Naive thymus-derived CD8-positive, alpha-beta T cell (primary cell): ENCODE measurements at regions not wholly inside any gene's neighbourhood (a gene's known extent, or its start where the extent isn't known, plus 50 kb on each side); places are given as distances from the start of the nearest gene placed in this dataset.
"Not testable (repeated sequence)": the region's sequence is repeated elsewhere in the genome, so short reads cannot be mapped to it uniquely, and the experiment has no call there.

ENCODE experiments used
- ATAC-seq, 2 donors: fragments of 150-1000 bp; cut with Tn5 transposase in 1 of 2; sonication (Bioruptor Pico), chemical (Tn5 transposase) in 1 of 2; 1 replicate in 1 of 2; 2 replicates in 1 of 2; pipeline ENCODE4 v1.10.0; 2021; ENCODE audit warnings: mild to moderate bottlenecking in 2 of 2, moderate library complexity in 2 of 2
- POLR2A ChIA-PET: fragments of 350-600 bp; sonication (Branson Sonifier 250); formaldehyde crosslinking; loops from one replicate; lab custom pipeline; 2021; ENCODE audit warnings: antibody characterized with exemption; lab: Charles Lee
- DNase-seq, 10 donors: peaks; one replicate each; pipeline versions ENCODE4 v3.0.0 to v3.0.0-alpha.2; 2020 to 2022
- H3K27ac Mint-ChIP-seq, 10 donors: one replicate each; pipeline ENCODE4 v1.8.0; 2020 to 2022; ENCODE audit warnings: mild to moderate bottlenecking in 10 of 10, mixed read lengths in 10 of 10, moderate library complexity in 4 of 10, inconsistent platforms in 1 of 10
- H3K27me3 Mint-ChIP-seq, 5 donors: one replicate each; pipeline ENCODE4 v1.8.0; 2021 to 2022; ENCODE audit warnings: mixed read lengths in 5 of 5
- H3K36me3 Mint-ChIP-seq, 3 donors: one replicate each; pipeline ENCODE4 v1.8.0; 2020 to 2022; ENCODE audit warnings: mixed read lengths in 3 of 3, mild to moderate bottlenecking in 2 of 3, inconsistent platforms in 1 of 3
- H3K4me1 Mint-ChIP-seq, 4 donors: one replicate each; pipeline ENCODE4 v1.8.0; 2021 to 2022; ENCODE audit warnings: mixed read lengths in 4 of 4
- H3K4me3 Mint-ChIP-seq, 10 donors: one replicate each; pipeline ENCODE4 v1.8.0; 2020 to 2022; ENCODE audit warnings: mild to moderate bottlenecking in 10 of 10, mixed read lengths in 10 of 10, moderate library complexity in 6 of 10, inconsistent platforms in 1 of 10
- H3K9me3 Mint-ChIP-seq, 9 donors: one replicate each; pipeline ENCODE4 v1.8.0; 2020 to 2022; ENCODE audit warnings: mixed read lengths in 9 of 9, mild to moderate bottlenecking in 3 of 9, inconsistent platforms in 1 of 9, moderate library complexity in 1 of 9

DNA sequence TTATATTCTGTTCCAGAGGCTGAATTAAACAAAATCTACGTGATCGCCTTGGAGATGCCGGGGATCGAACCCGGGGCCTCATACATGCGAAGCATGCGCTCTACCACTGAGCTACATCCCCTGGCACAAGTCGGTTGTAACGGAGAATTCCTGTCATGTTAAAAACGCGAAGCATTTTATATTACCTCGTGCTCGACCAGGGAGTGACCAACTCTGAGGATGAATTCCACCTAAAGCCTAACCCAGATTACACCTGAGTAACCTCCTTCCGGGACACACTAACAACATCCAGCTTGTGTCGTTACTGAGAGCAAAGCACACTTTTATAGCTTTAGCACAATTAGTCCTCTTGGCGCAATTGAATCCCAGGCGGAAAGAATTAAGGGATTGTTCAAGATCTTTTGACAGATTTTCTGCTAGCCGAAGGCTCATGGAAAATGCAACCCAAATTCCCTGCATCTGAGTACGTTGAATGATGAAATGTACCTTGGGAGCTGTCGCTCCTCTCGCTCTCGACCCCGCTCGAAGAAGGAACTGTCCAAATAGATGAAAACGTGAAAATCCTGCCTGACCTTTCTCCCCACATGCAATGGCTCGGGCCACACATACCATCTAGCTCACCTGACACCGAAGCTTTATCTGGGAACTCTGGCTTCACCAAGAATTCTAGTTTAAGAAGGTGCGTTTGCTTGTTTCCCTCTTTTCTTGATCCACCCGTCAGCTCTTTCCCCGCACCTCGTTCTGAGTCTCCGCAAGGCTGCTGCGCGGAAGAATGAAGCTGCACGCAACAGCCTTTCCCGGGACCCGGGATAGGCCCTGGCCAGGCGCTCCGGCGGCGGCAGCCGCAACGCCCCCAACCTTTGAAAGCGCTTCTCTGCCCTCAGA lies 148.3 kb downstream of the GPX5 start:
- peak in 4 of 10 donors; percentile 10 to 31 (median 22) for DNase-seq
- H3K36me3 Mint-ChIP-seq = peaks cover 0 to 9% (median 0%) of the 10 kb centered on the region in 3 donors

DNA sequence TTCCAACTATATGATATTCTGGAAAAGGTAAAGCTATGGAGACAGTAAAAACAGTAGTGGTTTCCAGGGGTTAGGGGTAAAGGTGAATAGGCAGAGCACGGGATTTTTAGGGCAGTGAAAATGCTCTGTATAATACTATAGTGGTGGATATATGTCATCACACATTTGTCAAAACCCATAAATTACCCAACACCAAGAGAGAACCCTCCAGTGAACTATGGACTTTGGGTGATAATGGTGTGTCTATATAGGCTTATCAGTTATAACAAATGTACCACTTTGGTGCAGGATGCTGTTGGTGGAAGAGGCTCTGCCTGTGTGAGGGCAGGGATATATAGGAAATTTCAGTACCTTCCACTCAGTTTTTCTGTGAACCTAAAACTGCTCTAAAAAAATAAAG lies 149.9 kb downstream of the GPX5 start:
- peaks cover 0 to 18% (median 3%) of the 10 kb centered on the region in 9 donors for H3K9me3 Mint-ChIP-seq
- H3K4me3 Mint-ChIP-seq = no peak overlapping the region
- POLR2A ChIA-PET = interaction anchor here (0.6 kb wide), 1 partner anchor 9 kb away, joined by 3 read pairs; no protein-coding TSS in a partner anchor
- H3K4me1 Mint-ChIP-seq = peaks cover 7 to 14% (median 10%) of the 10 kb centered on the region in 4 donors
- H3K36me3 Mint-ChIP-seq = peaks cover 0 to 5% (median 0%) of the 10 kb centered on the region in 3 donors
- DNase-seq (no peak), ATAC-seq (no peak)
- H3K27ac Mint-ChIP-seq = no peak overlapping the region
- peaks cover 41 to 83% (median 64%) of the 10 kb centered on the region in 5 donors for H3K27me3 Mint-ChIP-seq

More for the DNA sequence above, 148.3 kb downstream of the GPX5 start:
- Mint-ChIP-seq H3K27me3 (peaks cover 46 to 80% (median 65%) of the 10 kb centered on the region in 5 donors), H3K27ac (no peak overlapping the region), H3K9me3 (peaks cover 0 to 18% (median 3%) of the 10 kb centered on the region in 9 donors), H3K4me1 (peaks cover 7 to 14% (median 10%) of the 10 kb centered on the region in 4 donors), H3K4me3 (peak overlapping the region; percentile 34 to 79 (median 66))
- POLR2A ChIA-PET = no interaction called here
- peak in 1 of 2 donors; percentile 20 for ATAC-seq

DNA sequence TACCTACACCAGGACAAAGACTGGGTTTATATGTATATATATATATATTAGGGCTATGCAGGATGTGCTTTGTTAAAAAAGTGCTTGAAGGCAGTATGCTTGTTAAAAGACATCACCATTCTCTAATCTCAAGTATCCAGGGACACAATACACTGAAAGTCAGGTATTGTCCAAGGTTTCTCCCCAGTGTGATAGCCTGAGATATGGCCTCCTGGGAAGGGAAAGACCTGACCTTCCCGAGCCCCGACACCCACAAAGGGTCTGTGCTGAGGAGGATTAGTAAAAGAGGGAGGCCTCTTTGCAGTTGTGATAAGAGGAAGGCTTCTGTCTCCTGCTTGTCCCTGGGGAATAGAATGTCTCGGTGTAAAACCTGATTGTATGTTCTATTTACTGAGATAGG lies 156.9 kb downstream of the GPX5 start:
- H3K4me3 Mint-ChIP-seq = no peak overlapping the region
- DNase-seq (no peak), ATAC-seq (no peak)
- H3K27ac Mint-ChIP-seq = no peak overlapping the region
- POLR2A ChIA-PET = no interaction called here
- H3K4me1 Mint-ChIP-seq = peaks cover 0 to 5% (median 0%) of the 10 kb centered on the region in 4 donors
- H3K9me3 Mint-ChIP-seq = peaks cover 0 to under 1% (median 0%) of the 10 kb centered on the region in 9 donors
- H3K36me3 Mint-ChIP-seq = no peaks in the 10 kb centered on the region
- peaks cover 45 to 94% (median 73%) of the 10 kb centered on the region in 5 donors for H3K27me3 Mint-ChIP-seq

DNA sequence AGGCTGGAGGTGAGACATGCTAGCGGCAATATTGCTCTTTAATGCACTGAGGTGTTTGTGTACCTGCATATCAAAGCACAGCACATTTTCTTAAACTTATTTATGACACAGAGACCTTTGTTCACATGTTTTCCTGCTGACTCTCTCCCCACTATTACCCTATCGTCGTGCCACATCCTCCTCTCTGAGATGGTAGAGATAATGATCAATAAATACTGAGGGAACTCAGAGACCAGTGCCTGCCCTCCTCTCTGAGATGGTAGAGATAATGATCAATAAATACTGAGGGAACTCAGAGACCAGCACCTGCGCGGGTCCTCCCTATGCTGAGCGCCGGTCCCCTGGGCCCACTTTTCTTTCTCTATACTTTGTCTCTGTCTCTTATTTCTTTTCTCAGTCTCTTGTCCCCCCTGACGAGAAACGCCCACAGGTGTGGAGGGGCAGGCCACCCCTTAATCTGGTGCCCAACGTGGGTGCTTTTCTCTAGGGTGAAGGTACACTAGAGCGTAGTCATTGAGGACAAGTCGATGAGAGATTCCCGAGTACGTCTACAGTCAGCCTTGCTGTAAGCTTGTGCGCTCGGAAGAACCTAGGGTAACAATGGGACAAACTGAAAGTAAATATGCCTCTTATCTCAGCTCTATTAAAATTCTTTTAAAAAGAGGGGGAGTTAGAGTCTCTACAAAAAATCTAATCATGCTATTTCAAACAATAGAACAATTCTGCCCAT lies 157.4 kb downstream of the GPX5 start:
- H3K36me3 Mint-ChIP-seq, H3K27ac Mint-ChIP-seq, POLR2A ChIA-PET, ATAC-seq, DNase-seq, H3K9me3 Mint-ChIP-seq, H3K4me3 Mint-ChIP-seq, H3K4me1 Mint-ChIP-seq: not testable (repeated sequence)
- H3K27me3 Mint-ChIP-seq = peaks cover 49 to 94% (median 74%) of the 10 kb centered on the region in 5 donors

DNA sequence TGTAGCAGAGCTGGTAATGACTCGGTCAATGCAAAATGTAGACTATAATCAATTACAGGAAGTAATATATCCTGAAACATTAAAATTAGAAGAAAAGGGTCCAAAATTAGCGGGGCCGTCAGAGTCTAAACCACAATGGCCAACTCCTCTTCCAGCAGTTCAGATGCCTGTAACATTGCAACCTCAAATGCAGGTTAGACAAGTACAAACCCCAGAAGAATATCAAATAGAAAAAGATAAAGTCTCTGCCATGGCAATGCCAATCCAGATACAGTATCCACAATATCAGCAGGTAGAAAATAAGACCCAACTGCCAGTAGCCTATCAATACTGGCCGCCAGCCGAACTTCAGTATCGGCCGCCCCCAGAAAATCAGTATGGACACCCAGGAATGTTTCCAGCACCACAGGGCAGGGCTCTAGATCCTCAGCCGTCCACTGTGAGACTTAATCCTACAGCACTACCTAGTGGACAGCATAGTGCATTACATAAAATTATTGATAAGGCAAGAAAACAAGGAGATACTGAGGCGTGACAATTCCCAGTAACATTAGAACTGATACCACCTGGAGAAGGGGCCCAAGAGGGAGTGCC lies 158.4 kb downstream of the GPX5 start:
- Mint-ChIP-seq H3K4me3 (no peak overlapping the region), H3K27me3 (peaks cover 49 to 94% (median 77%) of the 10 kb centered on the region in 5 donors), H3K9me3 (no peaks in the 10 kb centered on the region), H3K4me1 (peaks cover 0 to 5% (median 0%) of the 10 kb centered on the region in 4 donors), H3K36me3 (no peaks in the 10 kb centered on the region), H3K27ac (no peak overlapping the region)
- POLR2A ChIA-PET = interaction anchor here (0.6 kb wide), 1 partner anchor 8 kb away, joined by 3 read pairs; no protein-coding TSS in a partner anchor
- ATAC-seq = peak; percentile 39 to 44
- DNase-seq = peak in 5 of 10 donors; percentile 7 to 46 (median 34)

DNA sequence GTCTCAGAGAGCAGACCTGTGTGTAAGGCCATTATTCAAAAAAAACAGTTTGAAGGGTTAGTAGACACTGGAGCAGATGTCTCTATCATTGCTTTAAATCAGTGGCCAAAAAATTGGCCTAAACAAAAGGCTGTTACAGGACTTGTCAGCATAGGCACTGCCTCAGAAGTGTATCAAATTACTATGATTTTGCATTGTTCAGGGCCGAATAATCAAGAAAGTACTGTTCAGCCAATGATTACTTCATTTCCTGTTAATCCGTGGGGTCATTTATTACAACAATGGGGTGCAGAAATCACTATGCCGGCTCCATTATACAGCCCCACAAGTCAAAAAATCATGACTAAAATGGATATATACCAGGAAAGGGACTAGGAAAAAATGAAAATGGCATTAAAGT lies 160.3 kb downstream of the GPX5 start:
- POLR2A ChIA-PET, H3K4me3 Mint-ChIP-seq, ATAC-seq, H3K9me3 Mint-ChIP-seq, H3K4me1 Mint-ChIP-seq, H3K36me3 Mint-ChIP-seq, H3K27ac Mint-ChIP-seq, DNase-seq: not testable (repeated sequence)
- peaks cover 47 to 99% (median 88%) of the 10 kb centered on the region in 5 donors for H3K27me3 Mint-ChIP-seq

DNA sequence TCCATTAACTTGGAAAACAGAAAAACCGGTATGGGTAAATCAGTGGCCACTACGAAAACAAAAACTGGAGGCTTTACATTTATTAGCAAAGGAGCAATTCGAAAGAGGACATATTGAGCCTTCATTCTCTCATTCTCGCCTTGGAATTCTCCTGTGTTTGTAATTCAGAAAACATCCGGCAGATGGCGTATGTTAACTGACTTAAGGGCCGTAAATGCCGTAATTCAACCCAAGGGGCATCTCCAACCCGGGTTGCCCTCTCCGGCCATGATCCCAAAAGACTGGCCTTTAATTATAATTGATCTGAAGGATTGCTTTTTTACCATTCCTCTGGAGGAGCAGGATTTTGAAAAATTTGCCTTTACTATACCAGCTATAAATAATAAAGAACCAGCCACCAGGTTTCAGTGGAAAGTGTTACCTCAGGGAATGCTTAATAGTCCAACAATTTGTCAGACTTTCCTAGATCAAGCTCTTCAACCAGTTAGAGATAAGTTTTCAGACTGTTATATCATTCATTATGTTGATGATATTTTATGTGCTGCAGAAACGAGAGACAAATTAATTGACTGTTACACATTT lies 160.9 kb downstream of the GPX5 start:
- H3K4me1 Mint-ChIP-seq, POLR2A ChIA-PET, ATAC-seq, H3K4me3 Mint-ChIP-seq, H3K27ac Mint-ChIP-seq, H3K9me3 Mint-ChIP-seq, H3K36me3 Mint-ChIP-seq: not testable (repeated sequence)
- peak in 9 of 10 donors; percentile 11 to 72 (median 61) for DNase-seq
- H3K27me3 Mint-ChIP-seq = peaks cover 52 to 99% (median 91%) of the 10 kb centered on the region in 5 donors

DNA sequence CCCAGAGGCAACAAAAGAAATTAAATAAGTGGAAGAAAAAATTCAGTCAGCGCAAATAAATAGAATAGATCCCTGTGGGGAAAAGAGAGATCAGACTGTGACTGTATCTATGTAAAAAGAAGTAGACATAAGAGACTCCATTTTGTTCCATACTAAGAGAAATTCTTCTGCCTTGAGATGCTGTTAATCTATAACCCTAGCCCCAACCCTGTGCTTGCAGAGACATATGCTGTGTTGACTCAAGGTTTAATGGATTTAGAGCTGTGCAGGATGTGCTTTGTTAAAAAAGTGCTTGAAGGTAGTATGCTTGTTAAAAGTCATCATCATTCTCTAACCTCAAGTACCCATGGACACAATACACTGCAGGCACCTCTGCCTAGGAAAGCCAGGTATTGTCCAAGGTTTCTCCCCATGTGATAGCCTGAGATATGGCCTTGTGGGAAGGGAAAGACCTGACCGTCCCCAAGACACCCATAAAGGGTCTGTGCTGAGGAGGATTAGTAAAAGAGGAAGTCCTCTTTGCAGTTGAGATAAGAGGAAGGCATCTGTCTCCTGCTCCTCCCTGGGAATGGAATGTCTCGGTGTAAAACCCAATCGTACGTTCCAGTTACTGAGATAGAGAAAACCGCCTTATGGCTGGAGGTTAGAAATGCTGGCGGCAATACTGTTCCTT lies 161.8 kb downstream of the GPX5 start:
- peak overlapping the region in 1 of 10 donors; percentile 51 for H3K27ac Mint-ChIP-seq
- DNase-seq, POLR2A ChIA-PET, H3K9me3 Mint-ChIP-seq, H3K4me1 Mint-ChIP-seq, ATAC-seq, H3K4me3 Mint-ChIP-seq, H3K36me3 Mint-ChIP-seq: not testable (repeated sequence)
- peaks cover 56 to 99% (median 90%) of the 10 kb centered on the region in 5 donors for H3K27me3 Mint-ChIP-seq

DNA sequence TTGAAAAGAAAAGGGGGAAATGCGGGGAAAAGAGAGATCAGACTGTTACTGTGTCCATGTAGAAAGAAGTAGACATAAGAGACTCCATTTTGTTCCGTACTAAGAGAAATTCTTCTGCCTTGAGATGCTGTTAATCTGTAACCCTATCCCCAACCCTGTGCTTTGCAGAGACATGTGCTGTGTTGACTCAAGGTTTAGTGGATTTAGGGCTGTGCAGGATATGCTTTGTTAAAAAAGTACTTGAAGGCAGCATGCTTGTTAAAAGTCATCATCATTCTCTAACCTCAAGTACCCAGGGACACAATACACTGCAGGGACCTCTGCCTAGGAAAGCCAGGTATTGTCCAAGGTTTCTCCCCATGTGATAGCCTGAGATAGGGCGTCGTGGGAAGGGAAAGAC lies 166.3 kb downstream of the GPX5 start:
- peaks cover 0 to 20% (median 0%) of the 10 kb centered on the region in 9 donors for H3K9me3 Mint-ChIP-seq

DNA sequence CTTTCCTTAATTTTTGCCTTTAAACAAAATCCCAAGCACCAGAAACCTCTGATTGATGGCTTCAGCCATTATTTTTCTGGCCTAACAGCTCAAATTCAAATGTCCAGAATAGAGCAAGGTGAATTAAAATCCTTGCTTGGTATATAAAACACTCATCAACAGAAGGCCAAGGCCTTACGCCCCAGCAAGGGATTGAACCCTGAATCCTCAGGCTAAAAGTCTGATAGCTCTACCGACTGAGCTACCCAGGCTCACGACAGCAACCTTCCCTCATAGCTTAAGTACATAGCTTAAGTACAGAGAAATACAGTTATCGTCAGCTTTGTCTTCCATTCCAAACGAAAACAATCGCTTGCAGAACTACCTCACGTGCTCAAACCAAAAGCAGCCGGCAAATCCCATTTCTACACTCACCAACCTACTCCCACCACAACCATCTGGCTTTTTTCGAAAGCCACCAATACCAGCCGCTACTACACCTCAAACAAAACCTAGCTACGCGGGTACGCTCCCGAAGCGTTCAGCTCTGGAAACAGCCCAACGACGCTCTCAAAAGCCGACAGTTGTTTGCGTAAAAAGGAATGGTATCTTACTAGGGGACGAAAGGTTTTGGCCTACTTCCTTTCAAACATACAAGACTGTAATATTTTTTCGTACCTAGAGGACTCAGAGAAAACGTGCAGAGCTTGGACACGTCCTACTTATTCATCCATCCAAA lies 167.5 kb downstream of the GPX5 start:
- POLR2A ChIA-PET = no interaction called here
- Mint-ChIP-seq H3K4me1 (peaks cover 7 to 18% (median 16%) of the 10 kb centered on the region in 4 donors), H3K27me3 (peaks cover 62 to 99% (median 88%) of the 10 kb centered on the region in 5 donors), H3K36me3 (peaks cover 0 to 13% (median 8%) of the 10 kb centered on the region in 3 donors), H3K27ac (peak overlapping the region in 1 of 10 donors; percentile 74), H3K4me3 (no peak overlapping the region), H3K9me3 (peaks cover 0 to 20% (median 0%) of the 10 kb centered on the region in 9 donors)
- DNase-seq = no peak
- no peak for ATAC-seq

More for the DNA sequence above, 166.3 kb downstream of the GPX5 start:
- POLR2A ChIA-PET, ATAC-seq, H3K27ac Mint-ChIP-seq, DNase-seq, H3K4me3 Mint-ChIP-seq: not testable (repeated sequence)
- peaks cover 0 to 13% (median 8%) of the 10 kb centered on the region in 3 donors for H3K36me3 Mint-ChIP-seq
- H3K4me1 Mint-ChIP-seq = peaks cover 7 to 18% (median 16%) of the 10 kb centered on the region in 4 donors
- H3K27me3 Mint-ChIP-seq = peaks cover 63 to 99% (median 89%) of the 10 kb centered on the region in 5 donors
